IMR-90 (cell line): ENCODE measurements at regions not wholly inside any gene's neighbourhood (a gene's known extent, or its start where the extent isn't known, plus 50 kb on each side); places are given as distances from the start of the nearest gene placed in this dataset.

Source experiments
- ATAC-seq: fragments of 200-7000 bp; cut with Tn5 transposase; 2 replicates; pipeline ENCODE4 v1.9.1; 2020; ENCODE audit warnings: low read depth, mild to moderate bottlenecking, moderate library complexity
- BruUV-seq: library from RNA; stranded (reverse); fragments of 400-500 nt; replicated peaks from 2 replicates; lab custom pipeline; 2021; lab: Mats Ljungman, UMichigan
- CTCF ChIA-PET: fragments of 300-600 bp; formaldehyde crosslinking; extraction: SDS; loops from one replicate; lab custom pipeline; 2021; ENCODE audit warnings: antibody characterized with exemption; lab: Yijun Ruan, JAX
- POLR2A ChIA-PET: fragments of 300-600 bp; sonication (Branson Sonifier 250); formaldehyde crosslinking; loops from one replicate; lab custom pipeline; 2022; ENCODE audit warnings: antibody characterized with exemption; ENCODE audit not compliant: unreplicated experiment; lab: Charles Lee
- DNase-seq: peaks from one replicate; pipeline ENCODE4 v3.0.0; 2013
- H2AFZ ChIP-seq: replicated peaks from 2 replicates; pipeline ENCODE3; 2013; ENCODE audit warnings: low read length, mild to moderate bottlenecking; ENCODE audit not compliant: poor library complexity
- H2AK5ac ChIP-seq: 2 replicates; pipeline ENCODE4 v1.6.1; 2013; ENCODE audit warnings: low read depth, low read length, inconsistent platforms
- H2AK9ac ChIP-seq: replicated peaks from 2 replicates; pipeline ENCODE3; 2013; ENCODE audit warnings: mild to moderate bottlenecking, low read depth, low read length, moderate library complexity; ENCODE audit not compliant: poor library complexity
- H2BK120ac ChIP-seq: 2 replicates; pipeline ENCODE4 v1.6.1; 2013; ENCODE audit warnings: low read depth, low read length, inconsistent platforms
- H2BK15ac ChIP-seq: 3 replicates; pipeline ENCODE4 v1.6.1; 2013; ENCODE audit warnings: low read depth, low read length, inconsistent platforms
- H2BK20ac ChIP-seq: 2 replicates; pipeline ENCODE4 v1.6.1; 2013; ENCODE audit warnings: low read depth, mild to moderate bottlenecking, inconsistent platforms, low read length, moderate library complexity
- H2BK5ac ChIP-seq: 2 replicates; pipeline ENCODE4 v1.6.1; 2013; ENCODE audit warnings: mild to moderate bottlenecking, low read depth, low read length, inconsistent platforms; ENCODE audit not compliant: poor library complexity, severe bottlenecking
- H3K14ac ChIP-seq: replicated peaks from 2 replicates; pipeline ENCODE4 v1.6.1; 2013; ENCODE audit warnings: low read depth, low read length, inconsistent platforms
- H3K18ac ChIP-seq: 2 replicates; pipeline ENCODE4 v1.6.1; 2013; ENCODE audit warnings: low read depth, low read length, control low read depth
- H3K23ac ChIP-seq: 2 replicates; pipeline ENCODE4 v1.6.1; 2013; ENCODE audit warnings: low read depth, low read length, inconsistent platforms
- H3K27ac ChIP-seq: 2 replicates; pipeline ENCODE4 v1.5.1; 2013; ENCODE audit warnings: mild to moderate bottlenecking, control low read depth, low read length; ENCODE audit not compliant: insufficient read depth
- H3K27me3 ChIP-seq: 2 replicates; pipeline ENCODE4 v1.6.1; 2013; ENCODE audit warnings: low read length; ENCODE audit not compliant: control insufficient read depth, insufficient read depth
- H3K36me3 ChIP-seq: 2 replicates; pipeline ENCODE4 v1.6.1; 2013; ENCODE audit warnings: low read length, mixed read lengths; ENCODE audit not compliant: control insufficient read depth, insufficient read depth
- H3K4ac ChIP-seq: 2 replicates; pipeline ENCODE4 v1.6.1; 2013; ENCODE audit warnings: low read depth, low read length, inconsistent platforms
- H3K4me1 ChIP-seq: 2 replicates; pipeline ENCODE4 v1.6.1; 2013; ENCODE audit warnings: low read length, mixed read lengths; ENCODE audit not compliant: control insufficient read depth, insufficient read depth
- H3K4me2 ChIP-seq: 2 replicates; pipeline ENCODE4 v1.6.1; 2013; ENCODE audit warnings: low read depth, mild to moderate bottlenecking, control low read depth, low read length, moderate library complexity
- H3K4me3 ChIP-seq: 2 replicates; pipeline ENCODE4 v1.5.1; 2013; ENCODE audit warnings: low read depth, mild to moderate bottlenecking, control low read depth, low read length, moderate library complexity; ENCODE audit not compliant: insufficient read depth
- H3K56ac ChIP-seq: 2 replicates; pipeline ENCODE4 v1.6.1; 2013; ENCODE audit warnings: low read length, inconsistent platforms; ENCODE audit not compliant: insufficient read depth; ENCODE audit errors: extremely low read depth
- H3K79me1 ChIP-seq, 2 experiments: 2 replicates each; pipeline ENCODE4 v1.6.1; 2013; ENCODE audit warnings: low read length in 2 of 2, inconsistent platforms in 1 of 2, low read depth in 1 of 2
- H3K9ac ChIP-seq: 2 replicates; pipeline ENCODE4 v1.6.1; 2013; ENCODE audit warnings: low read depth, low read length, control low read depth
- H3K9me1 ChIP-seq: 2 replicates; pipeline ENCODE4 v1.6.1; 2013; ENCODE audit warnings: low read length, inconsistent platforms; ENCODE audit not compliant: insufficient read depth
- H3K9me3 ChIP-seq: 2 replicates; pipeline ENCODE4 v1.6.1; 2013; ENCODE audit warnings: low read length; ENCODE audit not compliant: control insufficient read depth, insufficient read depth
- H4K20me1 ChIP-seq: 2 replicates; pipeline ENCODE4 v1.6.1; 2013; ENCODE audit warnings: low read length, inconsistent platforms; ENCODE audit not compliant: insufficient read depth
- H4K5ac ChIP-seq: 2 replicates; pipeline ENCODE4 v1.6.1; 2013; ENCODE audit warnings: mild to moderate bottlenecking, low read depth, low read length, control low read depth
- H4K8ac ChIP-seq, 2 experiments: 2 replicates each; pipeline ENCODE4 v1.6.1; 2013; ENCODE audit warnings: low read depth in 2 of 2, low read length in 2 of 2, control low read depth in 1 of 2, inconsistent platforms in 1 of 2
- H4K91ac ChIP-seq: 2 replicates; pipeline ENCODE4 v1.6.1; 2013; ENCODE audit warnings: low read depth, low read length, inconsistent platforms; ENCODE audit not compliant: insufficient read depth
- BHLHE40 ChIP-seq: fragments of 150-350 bp; IDR thresholded peaks from 2 replicates; pipeline ENCODE4 v1.6.1; 2016; ENCODE audit warnings: mild to moderate bottlenecking, low read depth, low read length
- CEBPB ChIP-seq: IDR thresholded peaks from 2 replicates; pipeline ENCODE4 v1.6.1; 2012; ENCODE audit warnings: low read depth, low read length, improper control_type of control experiment
- CHD1 ChIP-seq: IDR thresholded peaks from 2 replicates; pipeline ENCODE4 v1.6.1; 2012; ENCODE audit warnings: low read depth, low read length, improper control_type of control experiment
- CTCF ChIP-seq: conservative IDR thresholded peaks from 2 replicates; pipeline ENCODE4 v1.5.1; 2012; ENCODE audit warnings: mild to moderate bottlenecking, low read depth, low read length, improper control_type of control experiment
- ELK1 ChIP-seq: fragments of 150-350 bp; IDR thresholded peaks from 2 replicates; pipeline ENCODE4 v1.6.1; 2016; ENCODE audit warnings: low read depth, mild to moderate bottlenecking, low read length, moderate library complexity, borderline replicate concordance
- FOS ChIP-seq: fragments of 150-350 bp; IDR thresholded peaks from 2 replicates; pipeline ENCODE4 v1.6.1; 2016; ENCODE audit warnings: low read depth, low read length
- MAFK ChIP-seq: IDR thresholded peaks from 2 replicates; pipeline ENCODE4 v1.6.1; 2012; ENCODE audit warnings: low read depth, low read length, improper control_type of control experiment
- MAZ ChIP-seq: IDR thresholded peaks from 2 replicates; pipeline ENCODE4 v1.6.1; 2012; ENCODE audit warnings: low read depth, mild to moderate bottlenecking, low read length, improper control_type of control experiment, moderate library complexity, borderline replicate concordance
- MXI1 ChIP-seq: IDR thresholded peaks from 2 replicates; pipeline ENCODE4 v1.6.1; 2012; ENCODE audit warnings: low read depth, mild to moderate bottlenecking, low read length, moderate library complexity, borderline replicate concordance
- NFE2L2 ChIP-seq: fragments of 150-350 bp; IDR thresholded peaks from 2 replicates; pipeline ENCODE4 v1.6.1; 2016; ENCODE audit warnings: low read depth, mild to moderate bottlenecking, low read length
- POLR2A ChIP-seq: IDR thresholded peaks from 2 replicates; pipeline ENCODE4 v1.6.1; 2012; ENCODE audit warnings: mild to moderate bottlenecking, low read depth, low read length
- RAD21 ChIP-seq: IDR thresholded peaks from 2 replicates; pipeline ENCODE4 v1.6.1; 2012; ENCODE audit warnings: low read length, improper control_type of control experiment
- RCOR1 ChIP-seq: IDR thresholded peaks from 2 replicates; pipeline ENCODE4 v1.6.1; 2012; ENCODE audit warnings: mild to moderate bottlenecking, low read length, improper control_type of control experiment; ENCODE audit not compliant: insufficient replicate concordance
- RFX5 ChIP-seq: IDR thresholded peaks from 2 replicates; pipeline ENCODE4 v1.8.0; 2012; ENCODE audit warnings: low read depth, mild to moderate bottlenecking, low read length, moderate library complexity
- SMC3 ChIP-seq: fragments of 150-350 bp; IDR thresholded peaks from 2 replicates; pipeline ENCODE4 v1.6.1; 2016; ENCODE audit warnings: low read depth, mild to moderate bottlenecking, antibody characterized with exemption, low read length, moderate library complexity
- WGBS, 2 experiments: methylation state at CpG; one replicate each; pipeline versions ENCODE4 v1.1.5 to v1.1.7; 2013; ENCODE audit warnings: missing lambda C conversion rate in 2 of 2; ENCODE audit not compliant: insufficient read length in 1 of 2; ENCODE audit errors: extremely low coverage in 2 of 2; 5-methylcytosine and 5-hydroxymethylcytosine counted together
- dilution Hi-C: fragments of 300-500 bp; cut with HindIII; formaldehyde crosslinking; loops from one replicate; pipeline ENCODE4 v1.14.3; 2018; ENCODE audit warnings: low sequenced_read_pairs; ENCODE audit not compliant: unreplicated experiment
- in situ Hi-C: fragments of 300-500 bp; cut with MboI; formaldehyde crosslinking; loops from 3 replicates; pipeline ENCODE4 v1.14.3; 2019; ENCODE audit warnings: low sequenced_read_pairs, inconsistent platforms, mixed read lengths
- intact Hi-C: fragments of 100-400 bp; cut with micrococcal nuclease; formaldehyde crosslinking; loops from 2 replicates; pipeline ENCODE4 v1.10.0; 2022
- TF ChIP-seq, protein P1 (sequence below): fragments of 150-350 bp; IDR thresholded peaks from 2 replicates; pipeline ENCODE4 v1.6.1; 2017; ENCODE audit warnings: mild to moderate bottlenecking, antibody characterized with exemption, low read length, low read depth

DNA sequence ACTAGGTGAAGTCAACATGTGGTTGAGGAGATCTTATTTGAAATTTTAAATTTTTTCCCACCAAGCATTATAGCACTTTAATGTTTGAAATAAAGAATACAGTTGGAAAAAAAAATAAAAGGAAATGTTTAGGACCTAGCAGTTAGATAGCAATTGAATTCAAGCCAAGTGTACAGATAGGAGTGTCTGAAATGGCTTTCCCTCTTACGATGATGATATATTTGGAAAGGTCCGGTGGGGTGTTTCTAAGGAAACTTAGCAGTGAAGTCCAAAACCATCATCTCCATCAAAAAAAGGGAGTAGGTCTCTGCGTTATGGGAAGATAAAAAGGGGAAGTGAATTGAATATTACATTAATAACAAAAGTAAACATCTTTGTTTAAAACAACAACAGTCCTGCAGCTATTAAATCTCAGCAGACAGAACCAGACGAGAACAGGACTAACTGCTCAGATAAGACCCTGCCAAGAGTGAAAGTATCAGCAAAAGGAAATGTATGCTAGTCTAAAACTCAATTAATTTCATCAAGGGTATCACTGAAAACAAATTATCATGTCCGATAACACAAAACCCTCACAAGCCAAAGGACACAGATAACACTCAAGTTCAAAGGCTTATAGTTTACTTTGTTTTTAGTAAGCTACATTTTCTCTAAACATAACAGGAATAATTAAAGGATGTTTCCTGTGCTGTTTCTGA lies 242.0 kb downstream of the BMP4 start:
- peaks cover 6% of the 10 kb centered on the region for H3K27me3 ChIP-seq
- ChIA-PET CTCF (no interaction called here), POLR2A (no interaction called here)
- H2BK15ac ChIP-seq, result no peak overlapping the region
- dilution Hi-C loops (no loop called here), in situ Hi-C loops (no loop called here), intact Hi-C loops (no loop called here)
- no peak overlapping the region for H3K4me3 ChIP-seq
- H3K14ac ChIP-seq, result no peak overlapping the region
- H4K91ac ChIP-seq, result no peak overlapping the region
- H3K23ac ChIP-seq, result no peak overlapping the region
- H3K27ac ChIP-seq, result no peak overlapping the region
- no peak overlapping the region for H2AK9ac ChIP-seq
- no CpG with 5 or more reads among the region's 5 CpGs for WGBS, 2 experiments
- no peaks in the 10 kb centered on the region for H3K9me1 ChIP-seq
- no TSS peak for BruUV-seq
- no peaks in the 10 kb centered on the region; the same call in 1 of the 2 replicates for H3K4me1 ChIP-seq
- no peaks in the 10 kb centered on the region for H4K20me1 ChIP-seq
- no peak overlapping the region for H3K9ac ChIP-seq
- H3K18ac ChIP-seq, result no peak overlapping the region
- H2AK5ac ChIP-seq, result no peak overlapping the region
- no peaks in the 10 kb centered on the region for H3K79me1 ChIP-seq
- peak overlapping the region; percentile 31; the same call in 1 of the 2 replicates for H3K4me2 ChIP-seq
- TF ChIP-seq RAD21 (no peak), POLR2A (no peak), FOS (no peak), MAFK (no peak), MXI1 (no peak), CHD1 (no peak), ELK1 (no peak), SMC3 (no peak), CTCF (no peak), MAZ (no peak), NFE2L2 (no peak), BHLHE40 (no peak), RCOR1 (no peak), CEBPB (no peak), RFX5 (no peak)
- TF ChIP-seq, protein P1, sequence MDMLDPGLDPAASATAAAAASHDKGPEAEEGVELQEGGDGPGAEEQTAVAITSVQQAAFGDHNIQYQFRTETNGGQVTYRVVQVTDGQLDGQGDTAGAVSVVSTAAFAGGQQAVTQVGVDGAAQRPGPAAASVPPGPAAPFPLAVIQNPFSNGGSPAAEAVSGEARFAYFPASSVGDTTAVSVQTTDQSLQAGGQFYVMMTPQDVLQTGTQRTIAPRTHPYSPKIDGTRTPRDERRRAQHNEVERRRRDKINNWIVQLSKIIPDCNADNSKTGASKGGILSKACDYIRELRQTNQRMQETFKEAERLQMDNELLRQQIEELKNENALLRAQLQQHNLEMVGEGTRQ, result no peak
- DNase-seq (no peak), ATAC-seq (no peak)
- no peak overlapping the region for H2AFZ ChIP-seq
- no peaks in the 10 kb centered on the region for H3K36me3 ChIP-seq
- H3K56ac ChIP-seq, result no peak overlapping the region
- no peak overlapping the region for H2BK20ac ChIP-seq
- no peak overlapping the region for H3K4ac ChIP-seq
- H4K8ac ChIP-seq, result no peak overlapping the region
- no peak overlapping the region for H2BK120ac ChIP-seq
- H4K5ac ChIP-seq, result no peak overlapping the region
- no peak overlapping the region for H2BK5ac ChIP-seq
- no peaks in the 10 kb centered on the region for H3K9me3 ChIP-seq
